ENCODE measurements at regions not wholly inside any gene's neighbourhood (a gene's known extent, or its start where the extent isn't known, plus 50 kb on each side); places are given as distances from the start of the nearest gene placed in this dataset.
"Not testable (repeated sequence)": the region's sequence is repeated elsewhere in the genome, so short reads cannot be mapped to it uniquely, and the experiment has no call there.

DNA sequence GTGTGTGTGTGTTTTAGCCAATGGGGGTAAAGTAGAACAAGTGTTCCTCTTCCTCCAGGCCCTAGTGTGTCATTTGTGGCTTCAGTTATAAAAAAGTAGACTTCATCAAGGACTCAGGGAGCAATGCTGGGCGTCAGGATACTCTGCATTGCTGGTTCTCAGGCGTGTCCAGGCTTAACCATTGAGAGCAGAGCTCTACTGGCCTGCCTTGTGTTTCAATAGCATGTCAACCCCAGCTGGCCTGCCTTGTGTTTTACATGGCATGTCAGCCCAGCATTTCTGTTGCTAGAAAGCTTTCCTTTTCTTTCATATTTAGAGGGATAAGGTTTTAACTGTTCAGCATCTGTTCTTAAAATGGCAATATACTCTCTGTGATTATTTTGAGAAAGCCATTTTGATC is 117.6 kb upstream of the TMPRSS15 start:
- H3K27me3 ChIP-seq (ENCODE audit: control insufficient read depth, insufficient read depth, low read length), result no peaks in the 10 kb centered on the region
- peaks cover 12% of the 10 kb centered on the region for H3K4me1 ChIP-seq (ENCODE audit: control insufficient read depth, insufficient read depth, low read length)
- H3K9ac ChIP-seq (ENCODE audit: low read length), result no peak overlapping the region
- H3K27ac ChIP-seq (ENCODE audit: low read depth, low read length), result no peak overlapping the region
- H3K4me3 ChIP-seq (ENCODE audit: low read length), result no peak overlapping the region
- no peaks in the 10 kb centered on the region for H3K36me3 ChIP-seq (ENCODE audit: control insufficient read depth, insufficient read depth, low read length)

DNA sequence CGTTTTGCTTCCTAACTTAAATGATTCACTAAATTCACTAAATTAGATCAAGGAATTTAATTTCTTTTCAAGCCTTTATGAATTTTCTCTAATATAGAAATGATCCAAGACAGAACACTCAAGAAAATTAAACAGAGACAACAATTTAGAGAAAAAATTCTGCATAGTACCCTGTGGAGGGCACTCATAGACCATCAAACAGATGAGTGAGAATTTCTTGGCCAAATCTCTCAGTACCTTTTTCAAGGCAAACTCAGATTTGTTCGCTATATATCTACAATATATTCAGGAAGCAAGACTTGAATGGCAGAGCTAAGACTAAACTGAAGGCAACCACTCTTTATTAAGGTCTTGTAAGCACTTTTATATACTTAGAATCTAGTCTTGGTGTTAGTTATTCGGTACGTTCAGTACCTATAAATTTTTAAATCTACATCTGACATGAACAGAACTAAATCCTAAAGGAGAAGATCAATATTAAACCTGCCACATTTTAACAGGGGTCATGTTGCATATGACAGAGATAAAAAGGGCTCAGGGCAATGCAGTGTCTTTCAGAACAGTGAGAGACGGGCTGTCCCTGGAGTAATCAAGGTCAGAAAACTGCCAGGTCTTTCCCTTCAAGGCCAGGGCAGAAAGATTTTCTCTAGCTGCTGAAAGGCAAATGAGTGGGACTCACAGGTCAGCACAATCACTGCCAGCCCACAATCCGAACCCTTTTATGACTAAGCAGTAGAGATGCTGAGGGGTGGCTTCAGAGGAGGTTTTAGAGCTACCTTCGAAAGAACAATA is 118.8 kb upstream of the TMPRSS15 start:
- no peak overlapping the region for H3K27ac ChIP-seq (ENCODE audit: low read depth, low read length)
- peaks cover 12% of the 10 kb centered on the region for H3K4me1 ChIP-seq (ENCODE audit: control insufficient read depth, insufficient read depth, low read length)
- H3K9ac ChIP-seq (ENCODE audit: low read length), result no peak overlapping the region
- H3K36me3 ChIP-seq (ENCODE audit: control insufficient read depth, insufficient read depth, low read length), result no peaks in the 10 kb centered on the region
- no peaks in the 10 kb centered on the region for H3K27me3 ChIP-seq (ENCODE audit: control insufficient read depth, insufficient read depth, low read length)
- no peak overlapping the region for H3K4me3 ChIP-seq (ENCODE audit: low read length)

DNA sequence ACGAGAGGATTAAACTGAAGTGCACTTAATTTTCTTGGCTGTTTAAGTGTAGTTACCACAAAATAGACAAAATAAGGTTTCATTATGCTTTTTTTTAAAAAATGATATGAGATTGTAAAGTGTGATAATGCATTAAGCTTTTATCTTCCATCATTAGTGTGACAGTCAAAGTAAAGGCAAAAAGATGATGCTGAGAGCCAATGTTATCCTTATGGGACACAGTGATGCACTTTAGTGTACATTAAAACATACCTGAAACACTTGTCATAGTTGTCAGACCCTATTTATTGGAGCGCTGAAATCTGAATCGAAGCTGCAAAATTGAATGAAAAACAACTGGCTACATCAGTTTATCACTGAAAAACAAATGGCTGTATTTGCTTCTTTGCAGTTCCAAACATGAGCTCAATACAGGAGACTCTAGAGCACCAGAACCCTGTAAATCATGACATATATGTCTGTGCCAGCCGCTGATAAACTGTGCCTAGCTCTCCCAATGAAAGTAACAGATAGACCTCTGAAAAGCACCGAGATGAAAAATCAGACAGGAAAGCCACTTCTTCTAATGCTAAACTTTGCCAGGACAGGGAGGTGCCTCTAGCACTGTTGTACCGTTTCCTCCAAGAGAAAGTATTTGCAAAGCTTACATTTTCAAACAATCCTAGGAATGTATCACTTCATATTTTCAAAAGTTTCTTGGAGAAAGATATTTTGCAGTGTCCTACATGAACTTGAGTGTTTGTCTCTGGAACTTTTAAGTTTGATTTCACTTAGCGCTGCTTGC is 120.7 kb upstream of the TMPRSS15 start:
- Histone ChIP-seq H3K27ac (ENCODE audit: low read depth, low read length) (no peak overlapping the region), H3K27me3 (ENCODE audit: control insufficient read depth, insufficient read depth, low read length) (no peaks in the 10 kb centered on the region), H3K4me1 (ENCODE audit: control insufficient read depth, insufficient read depth, low read length) (peaks cover 16% of the 10 kb centered on the region), H3K4me3 (ENCODE audit: low read length) (no peak overlapping the region), H3K9ac (ENCODE audit: low read length) (no peak overlapping the region), H3K36me3 (ENCODE audit: control insufficient read depth, insufficient read depth, low read length) (no peaks in the 10 kb centered on the region)

DNA sequence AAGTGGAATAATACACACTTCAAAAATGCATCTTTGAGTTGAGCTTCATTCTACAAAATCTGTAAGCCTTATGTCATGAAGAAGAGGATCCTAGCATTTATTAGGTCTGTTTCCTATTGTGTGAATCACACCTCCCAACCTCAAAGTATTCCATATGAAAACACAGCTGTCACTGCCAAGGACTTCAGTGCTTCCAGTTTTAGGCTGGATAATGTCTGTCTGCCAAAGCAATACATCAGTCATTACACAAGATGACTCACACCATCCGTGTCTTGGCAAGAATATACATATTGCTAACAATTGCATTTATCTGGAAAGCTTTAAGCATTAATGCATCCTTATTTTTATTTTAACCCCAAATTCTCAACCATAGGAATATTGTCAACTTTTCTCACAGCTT is 125.7 kb upstream of the TMPRSS15 start:
- Histone ChIP-seq H3K4me1 (ENCODE audit: control insufficient read depth, insufficient read depth, low read length) (peaks cover 12% of the 10 kb centered on the region), H3K36me3 (ENCODE audit: control insufficient read depth, insufficient read depth, low read length) (no peaks in the 10 kb centered on the region)

DNA sequence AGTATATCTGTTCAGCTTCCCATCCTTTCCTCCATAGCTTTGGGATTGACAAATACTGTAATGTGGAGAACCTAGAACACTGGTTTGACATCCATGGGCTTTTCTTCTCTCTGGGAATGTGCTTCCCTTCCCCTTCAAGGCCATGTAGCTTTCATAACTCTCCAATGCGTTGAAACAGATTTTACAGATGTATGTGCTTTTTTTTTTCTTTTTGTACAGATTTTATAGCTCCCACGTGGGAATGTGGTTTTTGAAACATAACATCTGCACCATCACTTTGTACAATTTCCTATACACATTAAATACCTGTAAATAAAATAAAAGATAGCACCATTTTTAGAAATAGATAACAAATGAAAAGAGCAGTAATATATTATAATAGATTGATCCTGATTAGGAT is 138.5 kb upstream of the TMPRSS15 start:
- no peak overlapping the region for H3K4me3 ChIP-seq (ENCODE audit: low read length)
- H3K27ac ChIP-seq (ENCODE audit: low read depth, low read length), result no peak overlapping the region
- H3K36me3 ChIP-seq (ENCODE audit: control insufficient read depth, insufficient read depth, low read length), result no peaks in the 10 kb centered on the region

More for the DNA sequence above, 125.7 kb upstream of the TMPRSS15 start:
- H3K27ac ChIP-seq (ENCODE audit: low read depth, low read length), result no peak overlapping the region
- no peaks in the 10 kb centered on the region for H3K27me3 ChIP-seq (ENCODE audit: control insufficient read depth, insufficient read depth, low read length)
- no peak overlapping the region for H3K4me3 ChIP-seq (ENCODE audit: low read length)
- H3K9ac ChIP-seq (ENCODE audit: low read length), result no peak overlapping the region

DNA sequence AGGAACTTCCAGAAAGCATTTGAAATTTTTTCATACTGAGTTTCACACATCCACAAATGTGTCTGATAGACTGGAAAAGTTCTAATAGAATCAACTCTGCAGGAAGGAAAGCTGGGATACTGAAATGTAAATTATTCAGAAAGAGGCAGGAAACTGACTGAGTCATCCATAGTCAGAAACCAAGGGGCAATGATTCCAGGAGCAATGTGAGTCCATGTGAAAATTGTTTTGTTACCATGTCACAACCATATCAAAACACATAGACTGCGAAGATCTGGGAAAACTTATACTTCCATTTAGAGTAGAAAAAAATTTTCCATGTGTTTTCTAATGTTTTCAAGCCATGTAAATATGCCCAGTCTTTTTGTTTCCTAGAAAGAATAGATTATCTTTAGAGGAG is 142.3 kb upstream of the TMPRSS15 start:
- Histone ChIP-seq H3K36me3 (ENCODE audit: control insufficient read depth, insufficient read depth, low read length) (no peaks in the 10 kb centered on the region), H3K27me3 (ENCODE audit: control insufficient read depth, insufficient read depth, low read length) (no peaks in the 10 kb centered on the region), H3K9ac (ENCODE audit: low read length) (no peak overlapping the region), H3K4me3 (ENCODE audit: low read length) (no peak overlapping the region), H3K27ac (ENCODE audit: low read depth, low read length) (no peak overlapping the region), H3K4me1 (ENCODE audit: control insufficient read depth, insufficient read depth, low read length) (no peaks in the 10 kb centered on the region)

More for the DNA sequence above, 138.5 kb upstream of the TMPRSS15 start:
- Histone ChIP-seq H3K9ac (ENCODE audit: low read length) (no peak overlapping the region), H3K27me3 (ENCODE audit: control insufficient read depth, insufficient read depth, low read length) (no peaks in the 10 kb centered on the region), H3K4me1 (ENCODE audit: control insufficient read depth, insufficient read depth, low read length) (no peaks in the 10 kb centered on the region)

DNA sequence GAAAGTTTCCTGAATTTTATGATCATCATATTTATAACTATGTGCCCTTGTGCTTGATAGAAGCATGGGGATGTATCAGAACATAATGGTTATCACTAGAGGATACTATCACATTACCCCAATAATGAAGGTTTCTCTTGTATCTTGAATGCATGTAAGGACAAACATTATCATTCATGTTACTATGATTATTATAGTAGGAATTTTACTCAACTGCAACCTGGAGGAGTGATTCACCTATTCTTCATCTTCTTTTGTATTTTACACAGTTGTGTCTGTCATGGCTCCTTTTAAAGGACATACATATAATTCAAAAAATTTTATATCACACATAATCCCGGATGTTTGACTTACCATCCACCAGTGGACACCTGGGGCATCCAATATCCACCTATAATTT is 143.8 kb upstream of the TMPRSS15 start:
- Histone ChIP-seq H3K36me3 (ENCODE audit: control insufficient read depth, insufficient read depth, low read length) (no peaks in the 10 kb centered on the region), H3K4me3 (ENCODE audit: low read length) (no peak overlapping the region), H3K9ac (ENCODE audit: low read length) (no peak overlapping the region), H3K27ac (ENCODE audit: low read depth, low read length) (no peak overlapping the region), H3K4me1 (ENCODE audit: control insufficient read depth, insufficient read depth, low read length) (no peaks in the 10 kb centered on the region), H3K27me3 (ENCODE audit: control insufficient read depth, insufficient read depth, low read length) (no peaks in the 10 kb centered on the region)

DNA sequence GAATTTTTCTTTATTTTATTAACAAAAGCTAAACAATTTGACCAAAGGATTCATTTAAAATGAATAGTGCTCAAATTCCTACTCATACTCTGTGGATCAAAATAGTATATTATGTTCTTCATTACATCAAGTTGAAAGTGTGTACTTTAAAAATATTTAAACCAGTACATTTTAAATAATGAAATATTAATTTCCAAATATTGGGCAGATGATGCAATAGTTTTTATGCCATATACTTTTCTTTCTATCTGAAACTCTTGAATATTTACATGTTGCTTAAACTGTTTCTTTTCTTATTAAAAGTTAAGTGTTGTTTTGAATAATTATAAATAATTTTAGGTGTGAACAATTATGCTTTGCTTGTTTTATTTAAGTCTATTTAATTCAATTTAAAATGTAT is 144.7 kb upstream of the TMPRSS15 start:
- Histone ChIP-seq H3K4me1 (ENCODE audit: control insufficient read depth, insufficient read depth, low read length) (no peaks in the 10 kb centered on the region), H3K4me3 (ENCODE audit: low read length) (no peak overlapping the region), H3K36me3 (ENCODE audit: control insufficient read depth, insufficient read depth, low read length) (no peaks in the 10 kb centered on the region), H3K9ac (ENCODE audit: low read length) (no peak overlapping the region), H3K27me3 (ENCODE audit: control insufficient read depth, insufficient read depth, low read length) (no peaks in the 10 kb centered on the region), H3K27ac (ENCODE audit: low read depth, low read length) (no peak overlapping the region)

DNA sequence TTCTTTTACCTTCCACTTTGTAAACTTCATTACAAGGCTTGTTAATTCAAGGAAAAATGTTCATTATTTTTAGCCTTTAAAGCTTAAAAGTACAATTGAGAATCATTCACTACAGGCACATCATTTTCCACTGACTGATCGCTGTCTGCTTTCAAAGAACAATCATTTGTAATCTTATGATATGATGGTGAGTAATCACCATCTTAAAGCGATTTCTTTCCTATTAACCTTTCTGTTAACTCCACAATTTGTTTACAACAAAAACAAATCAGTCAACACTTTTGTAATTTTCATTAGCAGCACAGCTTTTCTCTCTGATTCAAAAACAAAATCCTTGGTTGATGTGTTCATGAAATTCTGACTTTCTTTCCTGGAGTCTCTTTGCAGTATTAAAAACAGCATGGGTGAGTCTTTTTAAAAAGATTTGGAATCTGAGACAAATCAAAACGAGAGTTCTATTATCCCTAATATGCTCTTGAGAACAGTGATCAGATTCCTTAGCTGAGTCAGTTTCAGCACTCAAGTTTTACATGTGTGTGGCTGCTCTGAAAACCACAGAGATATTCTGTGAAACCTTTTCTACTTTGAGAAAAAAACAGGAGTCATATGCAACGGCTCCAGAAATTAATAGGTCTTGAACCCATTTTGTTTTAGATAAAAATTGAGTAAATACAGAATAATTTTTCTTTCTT is 145.8 kb upstream of the TMPRSS15 start:
- Histone ChIP-seq H3K36me3 (ENCODE audit: control insufficient read depth, insufficient read depth, low read length) (no peaks in the 10 kb centered on the region), H3K27me3 (ENCODE audit: control insufficient read depth, insufficient read depth, low read length) (no peaks in the 10 kb centered on the region), H3K4me1 (ENCODE audit: control insufficient read depth, insufficient read depth, low read length) (no peaks in the 10 kb centered on the region), H3K4me3 (ENCODE audit: low read length) (no peak overlapping the region), H3K27ac (ENCODE audit: low read depth, low read length) (no peak overlapping the region), H3K9ac (ENCODE audit: low read length) (no peak overlapping the region)

DNA sequence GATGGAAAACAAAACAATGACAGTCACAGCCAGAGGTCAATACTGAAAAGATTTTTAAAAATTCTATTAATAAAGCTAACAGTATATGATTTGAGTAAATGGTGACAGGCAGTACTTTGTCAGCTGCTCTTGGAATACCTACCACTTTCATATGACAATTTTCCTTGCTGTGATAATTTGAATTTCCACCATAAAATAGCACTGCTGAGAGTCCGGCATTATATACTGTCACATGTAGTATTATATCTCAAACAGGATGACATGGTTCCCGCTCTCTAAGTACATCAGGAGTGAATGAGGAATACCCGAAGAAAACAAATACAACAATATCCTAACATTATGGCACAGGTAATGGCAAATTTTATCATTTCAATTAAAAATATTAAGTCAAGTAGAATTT is 146.8 kb upstream of the TMPRSS15 start:
- H3K27ac ChIP-seq (ENCODE audit: low read depth, low read length), result no peak overlapping the region

DNA sequence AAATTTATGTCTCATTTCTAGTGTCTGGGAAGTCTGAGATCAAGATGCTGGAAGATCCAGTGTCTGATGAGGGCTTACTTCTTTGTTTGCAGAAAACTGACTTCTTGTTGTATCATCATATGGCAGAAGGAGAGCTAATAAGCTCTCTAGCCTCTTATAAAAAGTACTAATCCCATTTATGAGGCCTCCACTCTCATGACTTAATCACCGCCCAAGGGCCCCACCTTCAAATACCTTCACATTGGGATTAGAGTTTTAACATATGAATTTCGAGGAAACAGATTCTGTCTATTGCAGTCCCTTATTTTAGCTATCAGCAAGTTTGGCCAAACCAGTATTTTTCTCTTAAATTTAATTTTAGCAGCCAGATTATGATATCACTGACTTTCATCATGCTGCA is 150.2 kb upstream of the TMPRSS15 start:
- Histone ChIP-seq H3K4me3 (ENCODE audit: low read length) (no peak overlapping the region), H3K9ac (ENCODE audit: low read length) (no peak overlapping the region), H3K4me1 (ENCODE audit: control insufficient read depth, insufficient read depth, low read length) (no peaks in the 10 kb centered on the region), H3K36me3 (ENCODE audit: control insufficient read depth, insufficient read depth, low read length) (no peaks in the 10 kb centered on the region), H3K27ac (ENCODE audit: low read depth, low read length) (no peak overlapping the region), H3K27me3 (ENCODE audit: control insufficient read depth, insufficient read depth, low read length) (no peaks in the 10 kb centered on the region)

More for the DNA sequence above, 146.8 kb upstream of the TMPRSS15 start:
- no peaks in the 10 kb centered on the region for H3K4me1 ChIP-seq (ENCODE audit: control insufficient read depth, insufficient read depth, low read length)
- no peak overlapping the region for H3K9ac ChIP-seq (ENCODE audit: low read length)
- no peaks in the 10 kb centered on the region for H3K27me3 ChIP-seq (ENCODE audit: control insufficient read depth, insufficient read depth, low read length)
- H3K36me3 ChIP-seq (ENCODE audit: control insufficient read depth, insufficient read depth, low read length), result no peaks in the 10 kb centered on the region
- no peak overlapping the region for H3K4me3 ChIP-seq (ENCODE audit: low read length)

DNA sequence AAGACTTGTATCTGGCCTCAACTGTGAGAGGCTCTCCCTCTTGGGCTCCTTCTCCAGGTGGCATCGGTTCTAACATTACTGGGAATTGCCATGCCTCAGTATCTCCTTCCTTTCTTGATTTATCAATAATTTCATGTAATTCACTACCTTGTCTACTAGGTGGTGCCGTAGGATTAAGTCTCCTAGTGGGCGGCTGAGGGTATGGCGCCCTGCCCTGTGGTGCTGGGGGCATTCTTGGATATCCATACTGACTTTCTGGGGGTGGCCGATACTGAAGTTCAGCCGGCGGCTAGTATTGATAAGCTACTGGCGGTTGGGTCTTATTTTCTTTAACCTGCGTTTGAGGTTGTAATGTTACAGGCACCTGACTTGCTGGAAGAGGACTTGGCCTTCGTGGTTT is 164.2 kb upstream of the TMPRSS15 start:
- not testable (repeated sequence) for H3K4me1 ChIP-seq (ENCODE audit: control insufficient read depth, insufficient read depth, low read length); H3K27me3 ChIP-seq (ENCODE audit: control insufficient read depth, insufficient read depth, low read length); H3K36me3 ChIP-seq (ENCODE audit: control insufficient read depth, insufficient read depth, low read length); H3K4me3 ChIP-seq (ENCODE audit: low read length); H3K27ac ChIP-seq (ENCODE audit: low read depth, low read length); H3K9ac ChIP-seq (ENCODE audit: low read length)
